ENCODE measurements at regions not wholly inside any gene's neighbourhood (a gene's known extent, or its start where the extent isn't known, plus 50 kb on each side); places are given as distances from the start of the nearest gene placed in this dataset.
"Not testable (repeated sequence)": the region's sequence is repeated elsewhere in the genome, so short reads cannot be mapped to it uniquely, and the experiment has no call there.

- Histone ChIP-seq H3K36me3 (ENCODE audit: control insufficient read depth, insufficient read depth, low read length) (no peaks in the 10 kb centered on the region), H3K9me3 (ENCODE audit: control insufficient read depth, low read length) (no peaks in the 10 kb centered on the region), H3K27me3 (ENCODE audit: control insufficient read depth, insufficient read depth, low read length) (no peaks in the 10 kb centered on the region), H3K9ac (no peak overlapping the region), H3K27ac (no peak overlapping the region), H3K4me1 (no peaks in the 10 kb centered on the region), H3K4me3 (ENCODE audit: low read depth, low read length) (no peak overlapping the region), H2AFZ (no peak overlapping the region), H3K79me2 (no peaks in the 10 kb centered on the region), H3K4me2 (ENCODE audit: low read length) (no peak overlapping the region)
- TF ChIP-seq CTCF (IDR thresholded peaks at IDR 0.05), result no peak
Observed at GRCh38 chr7:91789558-91789957, 90.9 kb downstream of the MTERF1 start.

- not testable (repeated sequence) for H3K4me1 ChIP-seq
Observed at GRCh38 chr7:91790646-91791045, 89.9 kb downstream of the MTERF1 start.

GRCh38 chr7:91796122-91796521 is 84.4 kb downstream of the MTERF1 start:
- H3K9me3 ChIP-seq (ENCODE audit: control insufficient read depth, low read length), result no peaks in the 10 kb centered on the region
- H3K27me3 ChIP-seq (ENCODE audit: control insufficient read depth, insufficient read depth, low read length), result no peaks in the 10 kb centered on the region
- H3K9ac ChIP-seq, result no peak overlapping the region
- H3K4me2 ChIP-seq (ENCODE audit: low read length), result no peak overlapping the region
- TF ChIP-seq CTCF (IDR thresholded peaks at IDR 0.05), result no peak
- H3K36me3 ChIP-seq (ENCODE audit: control insufficient read depth, insufficient read depth, low read length), result no peaks in the 10 kb centered on the region
- H3K79me2 ChIP-seq, result no peaks in the 10 kb centered on the region
- H2AFZ ChIP-seq, result no peak overlapping the region
- H3K27ac ChIP-seq, result no peak overlapping the region
- no peaks in the 10 kb centered on the region for H3K4me1 ChIP-seq
- no peak overlapping the region for H3K4me3 ChIP-seq (ENCODE audit: low read depth, low read length)

More at GRCh38 chr7:91790646-91791045, 89.9 kb downstream of the MTERF1 start:
- H3K9ac ChIP-seq; H3K79me2 ChIP-seq; H3K27me3 ChIP-seq (ENCODE audit: control insufficient read depth, insufficient read depth, low read length); H3K4me2 ChIP-seq (ENCODE audit: low read length); H3K4me3 ChIP-seq (ENCODE audit: low read depth, low read length); H3K36me3 ChIP-seq (ENCODE audit: control insufficient read depth, insufficient read depth, low read length); H2AFZ ChIP-seq; H3K27ac ChIP-seq; H3K9me3 ChIP-seq (ENCODE audit: control insufficient read depth, low read length): not testable (repeated sequence)

GRCh38 chr7:91798425-91798824 is 82.1 kb downstream of the MTERF1 start:
- Histone ChIP-seq H3K4me1 (no peaks in the 10 kb centered on the region), H3K9ac (no peak overlapping the region), H3K79me2 (no peaks in the 10 kb centered on the region), H3K36me3 (ENCODE audit: control insufficient read depth, insufficient read depth, low read length) (no peaks in the 10 kb centered on the region), H3K27me3 (ENCODE audit: control insufficient read depth, insufficient read depth, low read length) (no peaks in the 10 kb centered on the region), H3K27ac (no peak overlapping the region), H2AFZ (no peak overlapping the region), H3K4me3 (ENCODE audit: low read depth, low read length) (no peak overlapping the region), H3K4me2 (ENCODE audit: low read length) (no peak overlapping the region), H3K9me3 (ENCODE audit: control insufficient read depth, low read length) (no peaks in the 10 kb centered on the region)
- TF ChIP-seq CTCF (IDR thresholded peaks at IDR 0.05), result no peak

GRCh38 chr7:91800389-91800788 is 80.1 kb downstream of the MTERF1 start:
- no peak for TF ChIP-seq CTCF (IDR thresholded peaks at IDR 0.05)
- Histone ChIP-seq H3K9me3 (ENCODE audit: control insufficient read depth, low read length) (no peaks in the 10 kb centered on the region), H3K36me3 (ENCODE audit: control insufficient read depth, insufficient read depth, low read length) (no peaks in the 10 kb centered on the region), H3K27ac (no peak overlapping the region), H3K27me3 (ENCODE audit: control insufficient read depth, insufficient read depth, low read length) (no peaks in the 10 kb centered on the region), H3K4me3 (ENCODE audit: low read depth, low read length) (no peak overlapping the region), H3K4me1 (no peaks in the 10 kb centered on the region), H3K79me2 (no peaks in the 10 kb centered on the region), H3K4me2 (ENCODE audit: low read length) (no peak overlapping the region), H3K9ac (no peak overlapping the region), H2AFZ (no peak overlapping the region)
